ENCODE measurements at regions not wholly inside any gene's neighbourhood (a gene's known extent, or its start where the extent isn't known, plus 50 kb on each side); places are given as distances from the start of the nearest gene placed in this dataset.

DNA sequence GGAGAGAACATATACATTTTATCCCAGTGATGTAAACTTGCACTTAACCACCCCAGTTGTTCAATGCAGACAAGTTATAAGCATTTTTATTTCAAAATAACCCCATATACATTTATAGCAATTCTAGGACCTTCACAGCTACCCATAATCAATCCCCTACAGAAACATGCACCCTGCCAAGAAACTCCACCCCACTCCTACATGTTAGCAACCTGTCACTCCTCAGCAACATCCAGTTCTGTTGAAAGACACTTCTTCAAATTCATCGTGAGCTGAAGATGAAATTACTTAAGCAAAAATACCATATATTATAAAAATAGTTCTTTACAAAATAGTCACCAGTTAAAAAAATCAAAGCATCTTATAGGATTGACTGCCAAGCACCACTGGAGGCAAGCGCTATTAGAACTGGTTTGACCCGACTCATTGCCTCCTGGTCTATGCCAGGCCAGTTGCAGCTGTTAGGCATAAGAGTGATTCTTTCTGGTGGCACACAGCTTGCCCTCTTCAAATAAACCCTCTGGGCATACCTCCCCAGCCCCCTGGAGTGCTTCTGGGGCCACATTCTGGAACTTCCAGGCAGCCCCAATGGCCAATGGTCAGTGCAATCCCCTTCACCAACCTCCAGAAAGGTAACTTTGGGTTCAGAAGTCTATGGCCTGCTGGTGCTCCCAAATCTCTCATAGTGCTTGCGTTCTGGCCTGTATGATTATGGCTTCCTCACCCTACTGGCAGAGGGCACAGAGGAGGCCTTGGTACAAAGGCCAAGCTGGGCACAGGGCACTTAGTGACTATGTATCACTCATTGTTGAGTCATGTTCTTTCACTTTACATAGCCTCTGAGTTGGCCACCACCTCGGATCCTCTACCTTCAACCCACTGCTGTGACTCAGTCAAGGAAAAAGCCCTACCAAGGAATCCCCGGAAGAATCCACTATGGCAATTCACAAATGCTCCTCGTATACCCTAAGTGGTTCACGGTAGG is 72.2 kb upstream of the RALGPS2 start:
- no peaks in the 10 kb centered on the region for H3K27me3 Mint-ChIP-seq (ENCODE audit: insufficient read depth, unreplicated experiment)
- H3K4me3 ChIP-seq (ENCODE audit: low read depth, low read length) = no peak overlapping the region
- peaks cover 36% of the 10 kb centered on the region for H3K4me1 ChIP-seq
- no peak overlapping the region for H3K27ac Mint-ChIP-seq (ENCODE audit: unreplicated experiment)
- no peak overlapping the region for H3K4me3 Mint-ChIP-seq (ENCODE audit: unreplicated experiment)
- no peaks in the 10 kb centered on the region for H3K27me3 ChIP-seq (replicated peaks; ENCODE audit: control insufficient read depth, insufficient read depth, low read length)
- H3K9me3 Mint-ChIP-seq (ENCODE audit: unreplicated experiment) = no peaks in the 10 kb centered on the region
- no peak for DNase-seq
- H3K36me3 ChIP-seq (ENCODE audit: control insufficient read depth, insufficient read depth, low read length) = no peaks in the 10 kb centered on the region
- POLR2A ChIA-PET = no interaction called here
- CTCF ChIA-PET = no interaction called here
- H3K4me1 Mint-ChIP-seq (ENCODE audit: low read depth, unreplicated experiment) = peaks cover 30% of the 10 kb centered on the region
- TF ChIP-seq, protein P1, sequence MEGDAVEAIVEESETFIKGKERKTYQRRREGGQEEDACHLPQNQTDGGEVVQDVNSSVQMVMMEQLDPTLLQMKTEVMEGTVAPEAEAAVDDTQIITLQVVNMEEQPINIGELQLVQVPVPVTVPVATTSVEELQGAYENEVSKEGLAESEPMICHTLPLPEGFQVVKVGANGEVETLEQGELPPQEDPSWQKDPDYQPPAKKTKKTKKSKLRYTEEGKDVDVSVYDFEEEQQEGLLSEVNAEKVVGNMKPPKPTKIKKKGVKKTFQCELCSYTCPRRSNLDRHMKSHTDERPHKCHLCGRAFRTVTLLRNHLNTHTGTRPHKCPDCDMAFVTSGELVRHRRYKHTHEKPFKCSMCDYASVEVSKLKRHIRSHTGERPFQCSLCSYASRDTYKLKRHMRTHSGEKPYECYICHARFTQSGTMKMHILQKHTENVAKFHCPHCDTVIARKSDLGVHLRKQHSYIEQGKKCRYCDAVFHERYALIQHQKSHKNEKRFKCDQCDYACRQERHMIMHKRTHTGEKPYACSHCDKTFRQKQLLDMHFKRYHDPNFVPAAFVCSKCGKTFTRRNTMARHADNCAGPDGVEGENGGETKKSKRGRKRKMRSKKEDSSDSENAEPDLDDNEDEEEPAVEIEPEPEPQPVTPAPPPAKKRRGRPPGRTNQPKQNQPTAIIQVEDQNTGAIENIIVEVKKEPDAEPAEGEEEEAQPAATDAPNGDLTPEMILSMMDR (IDR thresholded peaks at IDR 0.05; ENCODE audit: insufficient read depth in 1 of 2, low read depth in 1 of 2, low read length in 1 of 2, severe bottlenecking in 1 of 2, unreplicated experiment in 1 of 2) = no peak
- intact Hi-C loops (cut with micrococcal nuclease; ENCODE audit: unreplicated experiment) = no loop called here
- BruUV-seq (replicated peaks) = no TSS peak
- no peaks in the 10 kb centered on the region for H3K9me3 ChIP-seq
- no peaks in the 10 kb centered on the region for H3K36me3 Mint-ChIP-seq (ENCODE audit: insufficient read depth, unreplicated experiment)

DNA sequence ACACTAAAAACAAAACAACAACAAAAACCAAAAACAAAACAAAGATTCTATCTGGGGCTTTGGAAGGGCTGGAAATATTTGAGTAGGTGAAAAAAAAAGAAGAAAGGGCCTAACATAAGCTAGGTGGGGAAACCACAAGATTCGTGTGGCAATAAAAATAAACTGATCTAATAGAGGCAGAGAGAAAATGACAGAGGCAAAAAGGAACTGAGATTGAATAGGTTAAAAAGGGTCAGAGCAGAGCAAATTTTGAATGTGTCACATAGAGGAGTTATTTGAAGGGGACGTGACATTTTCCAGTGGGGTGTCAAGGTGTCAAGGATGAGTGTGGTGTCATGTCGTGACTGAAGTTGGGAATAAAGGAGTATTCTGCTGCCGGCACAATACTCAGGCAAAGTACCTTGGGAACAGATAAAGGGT is 65.2 kb upstream of the RALGPS2 start:
- peaks cover 20% of the 10 kb centered on the region for H3K4me1 ChIP-seq
- Mint-ChIP-seq H3K27me3 (ENCODE audit: insufficient read depth, unreplicated experiment) (no peaks in the 10 kb centered on the region), H3K9me3 (ENCODE audit: unreplicated experiment) (no peaks in the 10 kb centered on the region), H3K36me3 (ENCODE audit: insufficient read depth, unreplicated experiment) (no peaks in the 10 kb centered on the region), H3K4me1 (ENCODE audit: low read depth, unreplicated experiment) (peaks cover 11% of the 10 kb centered on the region), H3K27ac (ENCODE audit: unreplicated experiment) (no peak overlapping the region), H3K4me3 (ENCODE audit: unreplicated experiment) (no peak overlapping the region)
- ChIA-PET POLR2A (no interaction called here), CTCF (no interaction called here)
- DNase-seq = no peak
- no peaks in the 10 kb centered on the region for H3K27me3 ChIP-seq (replicated peaks; ENCODE audit: control insufficient read depth, insufficient read depth, low read length)
- H3K9me3 ChIP-seq = no peaks in the 10 kb centered on the region
- H3K4me3 ChIP-seq (ENCODE audit: low read depth, low read length) = no peak overlapping the region
- H3K36me3 ChIP-seq (ENCODE audit: control insufficient read depth, insufficient read depth, low read length) = no peaks in the 10 kb centered on the region
- intact Hi-C loops (cut with micrococcal nuclease; ENCODE audit: unreplicated experiment) = no loop called here
- no TSS peak for BruUV-seq (replicated peaks)
- TF ChIP-seq, protein P1 (IDR thresholded peaks at IDR 0.05; ENCODE audit: insufficient read depth in 1 of 2, low read depth in 1 of 2, low read length in 1 of 2, severe bottlenecking in 1 of 2, unreplicated experiment in 1 of 2) = no peak

DNA sequence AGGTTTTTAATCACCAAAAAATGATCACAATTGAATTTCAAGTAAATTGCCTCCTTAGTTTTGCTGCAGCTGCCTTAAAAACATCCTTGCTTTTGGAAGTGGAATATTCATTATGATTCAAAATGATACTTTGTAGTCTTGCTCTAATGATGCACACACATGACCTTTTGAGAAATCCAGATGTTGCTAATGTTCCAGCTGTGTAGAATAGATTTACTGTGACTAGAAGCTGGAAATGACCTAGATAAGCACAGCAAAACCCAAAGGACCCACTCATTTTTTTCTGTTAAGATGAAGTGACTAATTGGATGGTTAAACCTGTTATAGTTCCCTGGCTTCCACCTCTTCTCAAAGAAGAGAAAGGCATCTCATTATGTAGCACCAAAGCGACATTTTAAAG is 64.6 kb upstream of the RALGPS2 start:
- H3K4me3 ChIP-seq (ENCODE audit: low read depth, low read length) = no peak overlapping the region
- no peaks in the 10 kb centered on the region for H3K27me3 ChIP-seq (replicated peaks; ENCODE audit: control insufficient read depth, insufficient read depth, low read length)
- Mint-ChIP-seq H3K27ac (ENCODE audit: unreplicated experiment) (no peak overlapping the region), H3K4me3 (ENCODE audit: unreplicated experiment) (no peak overlapping the region), H3K4me1 (ENCODE audit: low read depth, unreplicated experiment) (peaks cover 8% of the 10 kb centered on the region), H3K27me3 (ENCODE audit: insufficient read depth, unreplicated experiment) (no peaks in the 10 kb centered on the region), H3K36me3 (ENCODE audit: insufficient read depth, unreplicated experiment) (no peaks in the 10 kb centered on the region), H3K9me3 (ENCODE audit: unreplicated experiment) (no peaks in the 10 kb centered on the region)
- CTCF ChIA-PET = no interaction called here
- TF ChIP-seq, protein P1 (IDR thresholded peaks at IDR 0.05; ENCODE audit: insufficient read depth in 1 of 2, low read depth in 1 of 2, low read length in 1 of 2, severe bottlenecking in 1 of 2, unreplicated experiment in 1 of 2) = no peak
- peaks cover 13% of the 10 kb centered on the region for H3K4me1 ChIP-seq
- intact Hi-C loops (cut with micrococcal nuclease; ENCODE audit: unreplicated experiment) = no loop called here
- no peak for DNase-seq
- H3K36me3 ChIP-seq (ENCODE audit: control insufficient read depth, insufficient read depth, low read length) = no peaks in the 10 kb centered on the region
- no TSS peak for BruUV-seq (replicated peaks)
- no peaks in the 10 kb centered on the region for H3K9me3 ChIP-seq
- POLR2A ChIA-PET = no interaction called here

All from Caco-2 (cell line).